ENCODE measurements at regions not wholly inside any gene's neighbourhood (a gene's known extent, or its start where the extent isn't known, plus 50 kb on each side); places are given as distances from the start of the nearest gene placed in this dataset.

DNA sequence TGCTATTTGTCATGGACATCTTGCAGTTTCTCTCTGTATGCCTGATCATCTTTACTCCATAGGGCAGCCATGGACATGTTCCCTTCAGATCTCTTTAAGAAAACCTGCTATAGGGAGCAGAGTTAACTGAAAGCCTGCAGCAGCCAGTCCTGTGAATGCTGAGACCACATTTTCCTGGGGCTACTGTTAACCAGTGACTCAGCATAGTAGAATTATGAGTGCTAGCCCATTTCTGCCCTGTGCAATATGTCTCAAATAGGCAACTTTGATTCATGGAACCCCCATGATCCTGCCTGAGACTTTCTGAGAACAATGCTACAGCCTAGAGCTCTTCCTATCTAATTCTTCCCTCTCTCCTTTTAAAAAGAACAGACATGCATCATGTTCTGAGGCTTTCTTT is 624.2 kb downstream of the CHSY3 start:
- Histone ChIP-seq H4K20me1 (ENCODE audit: insufficient read depth) (no peaks in the 10 kb centered on the region), H3K9ac (ENCODE audit: low read length) (no peak overlapping the region), H3K9me3 (ENCODE audit: control insufficient read depth in 1 of 2, insufficient read depth in 1 of 2, low read depth in 1 of 2, low read length in 2 of 2) (no peaks in the 10 kb centered on the region), H3K27me3 (ENCODE audit: insufficient read depth, low read length) (no peaks in the 10 kb centered on the region), H3K79me2 (ENCODE audit: insufficient read depth, low read length) (no peaks in the 10 kb centered on the region), H3K27ac (ENCODE audit: low read depth, low read length) (no peak overlapping the region), H2AFZ (ENCODE audit: low read depth, low read length, poor library complexity, severe bottlenecking) (no peak overlapping the region), H3K4me3 (replicated peaks in 1 of 2; ENCODE audit: low read depth in 1 of 2, low read length in 2 of 2) (no peak overlapping the region), H3K9me2 (ENCODE audit: insufficient read depth) (no peaks in the 10 kb centered on the region), H3K4me1 (ENCODE audit: control insufficient read depth in 1 of 2, insufficient read depth in 2 of 2, low read length in 2 of 2) (peaks cover 0 to 14% of the 10 kb centered on the region in 2 experiments; a peak in 2 of 4 replicates), H3K36me3 (ENCODE audit: control insufficient read depth in 1 of 2, insufficient read depth in 2 of 2, low read length in 2 of 2) (no peaks in the 10 kb centered on the region), H3K4me2 (ENCODE audit: low read length) (no peak overlapping the region)
- no TSS peak for BruUV-seq (replicated peaks)
- ATAC-seq: no peak
- DNase-seq (ENCODE audit: low read depth, low spot score): no peak
- CTCF ChIA-PET: no interaction called here
- RAD21 ChIA-PET (ENCODE audit: low non-redundant PET in 1 of 2, low total read pairs in 2 of 2, uncharacterized antibody in 2 of 2, unreplicated experiment in 2 of 2): no interaction called here
- no peak for TF ChIP-seq SP1 (IDR thresholded peaks at IDR 0.05; ENCODE audit: low read depth)
- no peak for TF ChIP-seq EZH2 (IDR thresholded peaks at IDR 0.05)
- TF ChIP-seq CTCF (IDR thresholded peaks at IDR 0.05 in 2 of 3, conservative IDR thresholded peaks at IDR 0.05 in 1 of 3; ENCODE audit: borderline replicate concordance in 1 of 3, insufficient read depth in 1 of 3, low read depth in 2 of 3, low read length in 2 of 3): no peak
- POLR2A ChIA-PET: no interaction called here
- intact Hi-C loops (cut with micrococcal nuclease): no loop called here

GRCh38 chr5:130526708-130527107 is 622.4 kb downstream of the CHSY3 start:
- no peak for DNase-seq (ENCODE audit: low read depth, low spot score)
- POLR2A ChIA-PET: no interaction called here
- TF ChIP-seq REST (IDR thresholded peaks at IDR 0.05; ENCODE audit: low read depth) (no peak), EZH2phosphoT487 (IDR thresholded peaks at IDR 0.05; ENCODE audit: borderline replicate concordance) (no peak), ZNF274 (IDR thresholded peaks at IDR 0.05; ENCODE audit: low read depth, low read length) (no peak), CTCF (IDR thresholded peaks at IDR 0.05 in 2 of 3, conservative IDR thresholded peaks at IDR 0.05 in 1 of 3; ENCODE audit: borderline replicate concordance in 1 of 3, insufficient read depth in 1 of 3, low read depth in 2 of 3, low read length in 2 of 3) (no peak), RAD21 (IDR thresholded peaks at IDR 0.05; ENCODE audit: low read depth) (no peak), EGR1 (IDR thresholded peaks at IDR 0.05; ENCODE audit: low read depth) (no peak)
- TF ChIP-seq, protein P1, sequence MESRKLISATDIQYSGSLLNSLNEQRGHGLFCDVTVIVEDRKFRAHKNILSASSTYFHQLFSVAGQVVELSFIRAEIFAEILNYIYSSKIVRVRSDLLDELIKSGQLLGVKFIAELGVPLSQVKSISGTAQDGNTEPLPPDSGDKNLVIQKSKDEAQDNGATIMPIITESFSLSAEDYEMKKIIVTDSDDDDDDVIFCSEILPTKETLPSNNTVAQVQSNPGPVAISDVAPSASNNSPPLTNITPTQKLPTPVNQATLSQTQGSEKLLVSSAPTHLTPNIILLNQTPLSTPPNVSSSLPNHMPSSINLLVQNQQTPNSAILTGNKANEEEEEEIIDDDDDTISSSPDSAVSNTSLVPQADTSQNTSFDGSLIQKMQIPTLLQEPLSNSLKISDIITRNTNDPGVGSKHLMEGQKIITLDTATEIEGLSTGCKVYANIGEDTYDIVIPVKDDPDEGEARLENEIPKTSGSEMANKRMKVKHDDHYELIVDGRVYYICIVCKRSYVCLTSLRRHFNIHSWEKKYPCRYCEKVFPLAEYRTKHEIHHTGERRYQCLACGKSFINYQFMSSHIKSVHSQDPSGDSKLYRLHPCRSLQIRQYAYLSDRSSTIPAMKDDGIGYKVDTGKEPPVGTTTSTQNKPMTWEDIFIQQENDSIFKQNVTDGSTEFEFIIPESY (IDR thresholded peaks at IDR 0.05; ENCODE audit: extremely low read depth, insufficient replicate concordance, low read length): no peak

More at GRCh38 chr5:130526708-130527107, 622.4 kb downstream of the CHSY3 start:
- H3K4me1 ChIP-seq (ENCODE audit: control insufficient read depth in 1 of 2, insufficient read depth in 2 of 2, low read length in 2 of 2): peaks cover 0 to 14% of the 10 kb centered on the region in 2 experiments; a peak in 2 of 4 replicates
- RAD21 ChIA-PET (ENCODE audit: low non-redundant PET in 1 of 2, low total read pairs in 2 of 2, uncharacterized antibody in 2 of 2, unreplicated experiment in 2 of 2): no interaction called here
- H3K79me2 ChIP-seq (ENCODE audit: insufficient read depth, low read length): no peaks in the 10 kb centered on the region
- H3K27ac ChIP-seq (ENCODE audit: low read depth, low read length): no peak overlapping the region
- H3K36me3 ChIP-seq (ENCODE audit: control insufficient read depth in 1 of 2, insufficient read depth in 2 of 2, low read length in 2 of 2): no peaks in the 10 kb centered on the region
- no TSS peak for BruUV-seq (replicated peaks)
- H3K9me2 ChIP-seq (ENCODE audit: insufficient read depth): no peaks in the 10 kb centered on the region
- ATAC-seq: no peak
- no peaks in the 10 kb centered on the region for H4K20me1 ChIP-seq (ENCODE audit: insufficient read depth)
- H3K4me3 ChIP-seq (replicated peaks in 1 of 2; ENCODE audit: low read depth in 1 of 2, low read length in 2 of 2): no peak overlapping the region
- no peak overlapping the region for H3K4me2 ChIP-seq (ENCODE audit: low read length)
- intact Hi-C loops (cut with micrococcal nuclease): no loop called here
- no peak overlapping the region for H2AFZ ChIP-seq (ENCODE audit: low read depth, low read length, poor library complexity, severe bottlenecking)
- CTCF ChIA-PET: no interaction called here
- H3K27me3 ChIP-seq (ENCODE audit: insufficient read depth, low read length): no peaks in the 10 kb centered on the region
- no peaks in the 10 kb centered on the region for H3K9me3 ChIP-seq (ENCODE audit: control insufficient read depth in 1 of 2, insufficient read depth in 1 of 2, low read depth in 1 of 2, low read length in 2 of 2)
- no peak overlapping the region for H3K9ac ChIP-seq (ENCODE audit: low read length)

Data from HCT116 (cell line).